Inflammatory macrophage treated with lipopolysaccharide for 1 hour (primary cell): ENCODE measurements at regions not wholly inside any gene's neighbourhood (a gene's known extent, or its start where the extent isn't known, plus 50 kb on each side); places are given as distances from the start of the nearest gene placed in this dataset.

Source experiments
- DNase-seq, 2 donors: peaks; one replicate each; pipeline ENCODE4 v3.0.0-alpha.2; 2020 to 2022

- DNase-seq = peak; percentile 33 to 65
Observed at GRCh38 chr12:115341442-115341841, 657.5 kb upstream of the TBX3 start.

- no peak for DNase-seq
Observed at GRCh38 chr12:115338566-115339294, 654.8 kb upstream of the TBX3 start.

- DNase-seq = peak in 1 of 2 donors; percentile 9
Observed at GRCh38 chr12:115337693-115338543, 653.9 kb upstream of the TBX3 start.

GRCh38 chr12:115336506-115336905, 652.5 kb upstream of the TBX3 start:
- no peak for DNase-seq

- DNase-seq = no peak
Observed at GRCh38 chr12:115335594-115335993, 651.6 kb upstream of the TBX3 start.

GRCh38 chr12:115335048-115335447, 651.1 kb upstream of the TBX3 start:
- no peak for DNase-seq

GRCh38 chr12:115332945-115333344, 649.0 kb upstream of the TBX3 start:
- no peak for DNase-seq

- no peak for DNase-seq
Observed at GRCh38 chr12:115325858-115326257, 641.9 kb upstream of the TBX3 start.

- no peak for DNase-seq
Observed at GRCh38 chr12:115324949-115325593, 641.1 kb upstream of the TBX3 start.

GRCh38 chr12:115323223-115323905, 639.4 kb upstream of the TBX3 start:
- DNase-seq = no peak

GRCh38 chr12:115322275-115322674, 638.3 kb upstream of the TBX3 start:
- peak in 1 of 2 donors; percentile 20 for DNase-seq

- DNase-seq = no peak
Observed at GRCh38 chr12:115320967-115321366, 637.0 kb upstream of the TBX3 start.

GRCh38 chr12:115320451-115320850, 636.5 kb upstream of the TBX3 start:
- DNase-seq = no peak

GRCh38 chr12:115319446-115320040, 635.6 kb upstream of the TBX3 start:
- DNase-seq = no peak

- no peak for DNase-seq
Observed at GRCh38 chr12:115313929-115314328, 630.0 kb upstream of the TBX3 start.

GRCh38 chr12:115312901-115313300, 628.9 kb upstream of the TBX3 start:
- no peak for DNase-seq

- DNase-seq = no peak
Observed at GRCh38 chr12:115311875-115312274, 627.9 kb upstream of the TBX3 start.

GRCh38 chr12:115308918-115309317, 624.9 kb upstream of the TBX3 start:
- no peak for DNase-seq

GRCh38 chr12:115306380-115306779, 622.4 kb upstream of the TBX3 start:
- no peak for DNase-seq

GRCh38 chr12:115305867-115306266, 621.9 kb upstream of the TBX3 start:
- no peak for DNase-seq

GRCh38 chr12:115305275-115305674, 621.3 kb upstream of the TBX3 start:
- DNase-seq = no peak

- DNase-seq = no peak
Observed at GRCh38 chr12:115303723-115304309, 619.8 kb upstream of the TBX3 start.
